IMR-90 (cell line): ENCODE measurements at regions not wholly inside any gene's neighbourhood (a gene's known extent, or its start where the extent isn't known, plus 50 kb on each side); places are given as distances from the start of the nearest gene placed in this dataset.

Source experiments
- CEBPB ChIP-seq: IDR thresholded peaks from 2 replicates; pipeline ENCODE4 v1.6.1; 2012; ENCODE audit warnings: low read depth, low read length, improper control_type of control experiment
- CHD1 ChIP-seq: IDR thresholded peaks from 2 replicates; pipeline ENCODE4 v1.6.1; 2012; ENCODE audit warnings: low read depth, low read length, improper control_type of control experiment
- CTCF ChIP-seq: conservative IDR thresholded peaks from 2 replicates; pipeline ENCODE4 v1.5.1; 2012; ENCODE audit warnings: mild to moderate bottlenecking, low read depth, low read length, improper control_type of control experiment
- ELK1 ChIP-seq: fragments of 150-350 bp; IDR thresholded peaks from 2 replicates; pipeline ENCODE4 v1.6.1; 2016; ENCODE audit warnings: low read depth, mild to moderate bottlenecking, low read length, moderate library complexity, borderline replicate concordance
- FOS ChIP-seq: fragments of 150-350 bp; IDR thresholded peaks from 2 replicates; pipeline ENCODE4 v1.6.1; 2016; ENCODE audit warnings: low read depth, low read length
- MAZ ChIP-seq: IDR thresholded peaks from 2 replicates; pipeline ENCODE4 v1.6.1; 2012; ENCODE audit warnings: low read depth, mild to moderate bottlenecking, low read length, improper control_type of control experiment, moderate library complexity, borderline replicate concordance
- POLR2A ChIP-seq: IDR thresholded peaks from 2 replicates; pipeline ENCODE4 v1.6.1; 2012; ENCODE audit warnings: mild to moderate bottlenecking, low read depth, low read length
- RAD21 ChIP-seq: IDR thresholded peaks from 2 replicates; pipeline ENCODE4 v1.6.1; 2012; ENCODE audit warnings: low read length, improper control_type of control experiment
- USF2 ChIP-seq: fragments of 150-350 bp; IDR thresholded peaks from 2 replicates; pipeline ENCODE4 v1.6.1; 2017; ENCODE audit warnings: mild to moderate bottlenecking, antibody characterized with exemption, low read length, low read depth

GRCh38 chr1:229839800-229840199 is 213.8 kb downstream of the URB2 start:
- no peak for TF ChIP-seq CTCF
- no peak for TF ChIP-seq POLR2A
- no peak for TF ChIP-seq USF2
- TF ChIP-seq CEBPB: no peak
- TF ChIP-seq FOS: no peak
- no peak for TF ChIP-seq CHD1
- no peak for TF ChIP-seq ELK1
- TF ChIP-seq MAZ: no peak
- no peak for TF ChIP-seq RAD21
